Neural progenitor cell (in vitro differentiated cells): ENCODE measurements at regions not wholly inside any gene's neighbourhood (a gene's known extent, or its start where the extent isn't known, plus 50 kb on each side); places are given as distances from the start of the nearest gene placed in this dataset.

Experiments
- DNase-seq: peaks from one replicate; pipeline ENCODE4 v3.0.0-alpha.2; 2016; ENCODE audit warnings: low spot score
- H2AFZ ChIP-seq: fragments of 200-600 bp; sonication (generic); replicated peaks from 2 replicates; pipeline ENCODE4 v1.6.1; 2016; ENCODE audit warnings: antibody characterized with exemption
- H3F3A ChIP-seq: fragments of 200-600 bp; sonication (generic); 2 replicates; pipeline ENCODE4 v1.6.1; 2016; ENCODE audit warnings: antibody characterized with exemption, low read depth
- H3K27ac ChIP-seq: fragments of 200-600 bp; sonication (generic); 2 replicates; pipeline ENCODE4 v1.5.1; 2016; ENCODE audit warnings: mild to moderate bottlenecking
- H3K27me3 ChIP-seq: fragments of 200-600 bp; sonication (generic); 2 replicates; pipeline ENCODE4 v1.6.1; 2016; ENCODE audit warnings: mild to moderate bottlenecking, moderate library complexity
- H3K36me3 ChIP-seq: fragments of 200-600 bp; sonication (generic); 2 replicates; pipeline ENCODE4 v1.5.1; 2016
- H3K4me1 ChIP-seq: fragments of 200-600 bp; sonication (generic); 2 replicates; pipeline ENCODE4 v1.6.1; 2016; ENCODE audit warnings: mixed run types
- H3K4me2 ChIP-seq: fragments of 200-600 bp; sonication (generic); 2 replicates; pipeline ENCODE4 v1.6.1; 2016
- H3K4me3 ChIP-seq: fragments of 200-600 bp; sonication (generic); 2 replicates; pipeline ENCODE4 v1.5.1; 2016
- H3K79me2 ChIP-seq: fragments of 200-600 bp; sonication (generic); 2 replicates; pipeline ENCODE4 v1.6.1; 2016; ENCODE audit warnings: low read depth
- H3K9ac ChIP-seq: fragments of 200-600 bp; sonication (generic); 2 replicates; pipeline ENCODE4 v1.6.1; 2016
- H3K9me3 ChIP-seq: fragments of 200-600 bp; sonication (generic); 2 replicates; pipeline ENCODE4 v1.5.1; 2016; ENCODE audit warnings: low read depth
- H4K20me1 ChIP-seq: fragments of 200-600 bp; sonication (generic); 2 replicates; pipeline ENCODE4 v1.6.1; 2016; ENCODE audit warnings: low read depth
- H3K27ac Mint-ChIP-seq: 3 replicates; pipeline ENCODE4 v1.8.0; 2021; ENCODE audit warnings: mixed read lengths
- H3K27me3 Mint-ChIP-seq: 2 replicates; pipeline ENCODE4 v1.8.0; 2022; ENCODE audit warnings: low read depth, mild to moderate bottlenecking, inconsistent platforms, moderate library complexity, mixed read lengths; ENCODE audit not compliant: insufficient read depth
- H3K36me3 Mint-ChIP-seq: 3 replicates; pipeline ENCODE4 v1.8.0; 2021; ENCODE audit warnings: mixed read lengths
- H3K4me1 Mint-ChIP-seq: 3 replicates; pipeline ENCODE4 v1.8.0; 2021; ENCODE audit warnings: mixed read lengths
- H3K4me3 Mint-ChIP-seq: 3 replicates; pipeline ENCODE4 v1.8.0; 2021; ENCODE audit warnings: mild to moderate bottlenecking, moderate library complexity, mixed read lengths
- H3K9me3 Mint-ChIP-seq: 3 replicates; pipeline ENCODE4 v1.8.0; 2020; ENCODE audit warnings: mixed read lengths
- CTCF ChIP-seq: fragments of 200-600 bp; sonication (generic); IDR thresholded peaks from 2 replicates; pipeline ENCODE4 v1.5.1; 2017; ENCODE audit warnings: antibody characterized with exemption, mild to moderate bottlenecking
- EZH2 ChIP-seq: fragments of 200-600 bp; sonication (generic); IDR thresholded peaks from 2 replicates; pipeline ENCODE4 v1.6.1; 2017; ENCODE audit warnings: antibody characterized with exemption, mild to moderate bottlenecking, moderate library complexity
- EZH2phosphoT487 ChIP-seq: fragments of 200-600 bp; sonication (generic); IDR thresholded peaks from 2 replicates; pipeline ENCODE4 v1.6.1; 2017; ENCODE audit warnings: antibody characterized with exemption

GRCh38 chr7:89994483-89994882 lies 159.8 kb upstream of the STEAP1 start:
- no peak overlapping the region for H3K4me3 Mint-ChIP-seq
- H2AFZ ChIP-seq, result no peak overlapping the region

GRCh38 chr7:89998554-89998953 lies 155.7 kb upstream of the STEAP1 start:
- TF ChIP-seq EZH2phosphoT487 (no peak), EZH2 (no peak), CTCF (no peak)

More at GRCh38 chr7:89994483-89994882, 159.8 kb upstream of the STEAP1 start:
- no peaks in the 10 kb centered on the region for H3K4me1 Mint-ChIP-seq
- H3K36me3 ChIP-seq, result no peaks in the 10 kb centered on the region
- H3K9ac ChIP-seq, result no peak overlapping the region
- H3K4me2 ChIP-seq, result no peak overlapping the region
- no peaks in the 10 kb centered on the region for H3K79me2 ChIP-seq
- H3K4me3 ChIP-seq, result no peak overlapping the region
- DNase-seq, result no peak
- H4K20me1 ChIP-seq, result no peaks in the 10 kb centered on the region
- TF ChIP-seq CTCF (no peak), EZH2 (no peak), EZH2phosphoT487 (no peak)
- no peaks in the 10 kb centered on the region for H3F3A ChIP-seq
- H3K36me3 Mint-ChIP-seq, result no peaks in the 10 kb centered on the region
- H3K27me3 ChIP-seq, result no peaks in the 10 kb centered on the region
- no peaks in the 10 kb centered on the region for H3K9me3 ChIP-seq
- no peak overlapping the region for H3K27ac Mint-ChIP-seq
- no peaks in the 10 kb centered on the region for H3K9me3 Mint-ChIP-seq
- no peak overlapping the region for H3K27ac ChIP-seq
- H3K27me3 Mint-ChIP-seq, result no peaks in the 10 kb centered on the region
- no peaks in the 10 kb centered on the region for H3K4me1 ChIP-seq

GRCh38 chr7:90005836-90006235 lies 148.4 kb upstream of the STEAP1 start:
- H3K27me3 Mint-ChIP-seq, result no peaks in the 10 kb centered on the region
- Histone ChIP-seq H3K9ac (no peak overlapping the region), H3K27me3 (no peaks in the 10 kb centered on the region), H3K4me2 (no peak overlapping the region), H2AFZ (no peak overlapping the region), H3K36me3 (no peaks in the 10 kb centered on the region), H3K4me1 (peaks cover 6% of the 10 kb centered on the region), H3F3A (no peaks in the 10 kb centered on the region), H3K9me3 (no peaks in the 10 kb centered on the region), H3K27ac (no peak overlapping the region), H3K4me3 (no peak overlapping the region), H4K20me1 (no peaks in the 10 kb centered on the region), H3K79me2 (no peaks in the 10 kb centered on the region)
- H3K27ac Mint-ChIP-seq, result no peak overlapping the region
- H3K4me1 Mint-ChIP-seq, result no peaks in the 10 kb centered on the region
- no peaks in the 10 kb centered on the region for H3K9me3 Mint-ChIP-seq
- DNase-seq, result no peak
- no peak for TF ChIP-seq EZH2
- no peak for TF ChIP-seq CTCF
- TF ChIP-seq EZH2phosphoT487, result no peak
- H3K4me3 Mint-ChIP-seq, result no peak overlapping the region
- no peaks in the 10 kb centered on the region for H3K36me3 Mint-ChIP-seq

More at GRCh38 chr7:89998554-89998953, 155.7 kb upstream of the STEAP1 start:
- H3K4me2 ChIP-seq, result no peak overlapping the region
- no peak overlapping the region for H3K27ac ChIP-seq
- Mint-ChIP-seq H3K27me3 (no peaks in the 10 kb centered on the region), H3K36me3 (no peaks in the 10 kb centered on the region), H3K4me1 (no peaks in the 10 kb centered on the region), H3K27ac (no peak overlapping the region), H3K9me3 (no peaks in the 10 kb centered on the region), H3K4me3 (no peak overlapping the region)
- no peak overlapping the region for H3K4me3 ChIP-seq
- no peaks in the 10 kb centered on the region for H3K9me3 ChIP-seq
- H4K20me1 ChIP-seq, result no peaks in the 10 kb centered on the region
- no peak overlapping the region for H3K9ac ChIP-seq
- H2AFZ ChIP-seq, result no peak overlapping the region
- H3K27me3 ChIP-seq, result no peaks in the 10 kb centered on the region
- DNase-seq, result no peak
- no peaks in the 10 kb centered on the region for H3K36me3 ChIP-seq
- H3F3A ChIP-seq, result no peaks in the 10 kb centered on the region
- H3K79me2 ChIP-seq, result no peaks in the 10 kb centered on the region
- no peaks in the 10 kb centered on the region for H3K4me1 ChIP-seq
